GM12892 (cell line): ENCODE measurements at regions not wholly inside any gene's neighbourhood (a gene's known extent, or its start where the extent isn't known, plus 50 kb on each side); places are given as distances from the start of the nearest gene placed in this dataset.

Source experiments
- POLR2A ChIP-seq: IDR thresholded peaks from 2 replicates; pipeline ENCODE4 v1.6.1; 2011; ENCODE audit warnings: low read depth, low read length, control low read depth
- POLR2AphosphoS5 ChIP-seq: IDR thresholded peaks from 2 replicates; pipeline ENCODE4 v1.6.1; 2011; ENCODE audit warnings: low read depth, low read length, control low read depth

- TF ChIP-seq POLR2AphosphoS5 (no peak), POLR2A (no peak)
Measured at GRCh38 chr2:58938988-58939387, 697.9 kb upstream of the FANCL start.
